Type B pancreatic cell (in vitro differentiated cells): ENCODE measurements at regions not wholly inside any gene's neighbourhood (a gene's known extent, or its start where the extent isn't known, plus 50 kb on each side); places are given as distances from the start of the nearest gene placed in this dataset.

Source experiments
- DNase-seq: peaks from one replicate; pipeline ENCODE4 v3.0.0; 2021; ENCODE audit warnings: mixed read lengths; ENCODE audit not compliant: unreplicated experiment; ENCODE audit errors: extremely low spot score
- H3K27ac Mint-ChIP-seq: 2 replicates; pipeline ENCODE4 v1.8.0; 2021; ENCODE audit warnings: mild to moderate bottlenecking, mixed read lengths
- H3K27me3 Mint-ChIP-seq: 2 replicates; pipeline ENCODE4 v1.8.0; 2021; ENCODE audit warnings: mixed read lengths
- H3K36me3 Mint-ChIP-seq: 2 replicates; pipeline ENCODE4 v1.8.0; 2021; ENCODE audit warnings: mixed read lengths
- H3K4me1 Mint-ChIP-seq: one replicate; pipeline ENCODE4 v1.8.0; 2021; ENCODE audit warnings: mixed read lengths; ENCODE audit not compliant: unreplicated experiment
- H3K4me3 Mint-ChIP-seq: 2 replicates; pipeline ENCODE4 v1.8.0; 2021; ENCODE audit warnings: mild to moderate bottlenecking, mixed read lengths
- H3K9me3 Mint-ChIP-seq: 2 replicates; pipeline ENCODE4 v1.8.0; 2021; ENCODE audit warnings: mixed read lengths
- CTCF ChIP-seq: fragments of 200-600 bp; sonication (generic); conservative IDR thresholded peaks from 2 replicates; pipeline ENCODE4 v1.5.0; 2021; ENCODE audit warnings: antibody characterized with exemption, mild to moderate bottlenecking

- H3K4me1 Mint-ChIP-seq = peaks cover 33% of the 10 kb centered on the region
- H3K4me3 Mint-ChIP-seq = no peak overlapping the region
- TF ChIP-seq CTCF = no peak
- H3K27ac Mint-ChIP-seq = no peak overlapping the region
- H3K36me3 Mint-ChIP-seq = no peaks in the 10 kb centered on the region
- peaks cover 6% of the 10 kb centered on the region for H3K9me3 Mint-ChIP-seq
- DNase-seq = no peak
- H3K27me3 Mint-ChIP-seq = no peaks in the 10 kb centered on the region
Measured at GRCh38 chr3:31189330-31189729, 294.9 kb upstream of the GADL1 start.

DNA sequence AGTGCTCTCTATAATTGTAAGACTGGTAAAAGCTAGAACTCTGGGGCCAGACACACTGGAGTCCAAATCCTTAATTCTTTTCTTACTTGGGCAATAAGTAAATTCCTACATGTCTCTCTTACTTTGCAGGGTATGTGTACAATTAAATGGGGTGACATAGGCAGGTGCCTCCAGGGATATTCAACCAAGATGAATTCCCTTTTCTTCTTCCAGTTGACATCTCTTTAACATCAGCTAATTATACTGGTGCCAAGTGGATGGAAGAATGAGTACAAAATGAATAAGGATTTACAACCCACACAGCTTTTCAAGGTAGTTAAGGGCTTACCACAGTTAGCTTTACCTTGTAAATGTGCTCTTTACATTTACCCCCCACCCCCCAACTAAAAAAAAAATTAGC, 295.5 kb upstream of the GADL1 start:
- Mint-ChIP-seq H3K4me3 (no peak overlapping the region), H3K27me3 (no peaks in the 10 kb centered on the region), H3K27ac (no peak overlapping the region), H3K9me3 (peaks cover 6% of the 10 kb centered on the region), H3K36me3 (no peaks in the 10 kb centered on the region), H3K4me1 (peaks cover 27% of the 10 kb centered on the region)
- TF ChIP-seq CTCF = no peak
- DNase-seq = no peak

DNA sequence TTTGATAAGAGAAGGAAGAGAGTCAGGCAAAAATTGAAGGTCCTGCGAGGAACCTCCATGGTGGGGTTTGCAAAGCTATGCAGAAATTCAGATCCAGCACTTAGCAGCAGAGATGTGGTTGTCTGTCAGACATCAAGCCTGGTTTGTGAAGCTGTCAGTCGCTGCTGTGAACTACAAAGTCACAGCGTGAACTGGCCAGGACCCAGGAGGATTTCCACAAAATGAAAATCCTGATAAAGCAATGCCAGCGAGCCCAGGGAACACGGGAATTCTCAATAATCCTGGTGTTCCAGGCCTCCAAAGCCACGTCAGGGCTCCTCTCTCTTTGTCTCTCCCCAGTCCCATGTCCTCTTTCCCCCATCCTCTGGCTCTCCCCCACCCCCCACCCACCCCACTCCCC, 296.9 kb upstream of the GADL1 start:
- TF ChIP-seq CTCF = no peak
- H3K36me3 Mint-ChIP-seq = no peaks in the 10 kb centered on the region
- no peaks in the 10 kb centered on the region for H3K27me3 Mint-ChIP-seq
- H3K4me3 Mint-ChIP-seq = no peak overlapping the region
- no peak overlapping the region for H3K27ac Mint-ChIP-seq
- DNase-seq = no peak
- peaks cover 6% of the 10 kb centered on the region for H3K9me3 Mint-ChIP-seq
- H3K4me1 Mint-ChIP-seq = peaks cover 21% of the 10 kb centered on the region

GRCh38 chr3:31193429-31193828, 299.0 kb upstream of the GADL1 start:
- H3K4me3 Mint-ChIP-seq = no peak overlapping the region
- no peak for TF ChIP-seq CTCF
- H3K9me3 Mint-ChIP-seq = peaks cover 6% of the 10 kb centered on the region
- H3K4me1 Mint-ChIP-seq = peaks cover 14% of the 10 kb centered on the region
- no peak for DNase-seq
- no peaks in the 10 kb centered on the region for H3K27me3 Mint-ChIP-seq
- H3K27ac Mint-ChIP-seq = no peak overlapping the region
- H3K36me3 Mint-ChIP-seq = no peaks in the 10 kb centered on the region

GRCh38 chr3:31193871-31194270, 299.4 kb upstream of the GADL1 start:
- Mint-ChIP-seq H3K9me3 (peaks cover 6% of the 10 kb centered on the region), H3K4me1 (peaks cover 14% of the 10 kb centered on the region), H3K27me3 (no peaks in the 10 kb centered on the region), H3K4me3 (no peak overlapping the region), H3K36me3 (no peaks in the 10 kb centered on the region), H3K27ac (no peak overlapping the region)
- DNase-seq = no peak
- TF ChIP-seq CTCF = no peak

DNA sequence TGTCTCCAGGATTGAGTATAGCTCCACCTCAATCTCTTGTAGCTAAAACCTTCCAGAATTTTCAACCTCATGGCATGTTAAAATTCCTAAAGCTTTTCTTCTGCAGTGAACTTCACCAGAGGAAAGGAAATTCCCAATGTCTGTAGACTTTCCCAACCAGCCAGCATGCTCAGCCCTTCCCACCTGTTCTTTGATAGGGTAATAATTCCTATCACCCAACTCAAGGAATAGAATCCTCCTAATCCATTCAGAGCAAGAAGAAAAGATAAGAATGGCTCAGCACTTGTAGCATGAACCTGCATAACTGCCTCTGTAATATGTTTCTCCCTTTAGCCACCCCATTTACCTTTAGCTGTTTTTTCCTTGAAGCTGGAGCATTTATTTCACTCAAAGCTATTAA, 301.8 kb upstream of the GADL1 start:
- Mint-ChIP-seq H3K27me3 (no peaks in the 10 kb centered on the region), H3K9me3 (peaks cover 6% of the 10 kb centered on the region)

More for the DNA sequence above, 301.8 kb upstream of the GADL1 start:
- Mint-ChIP-seq H3K4me1 (peaks cover 7% of the 10 kb centered on the region), H3K4me3 (no peak overlapping the region), H3K36me3 (no peaks in the 10 kb centered on the region), H3K27ac (no peak overlapping the region)
- DNase-seq = no peak
- TF ChIP-seq CTCF = no peak
